ENCODE measurements at regions not wholly inside any gene's neighbourhood (a gene's known extent, or its start where the extent isn't known, plus 50 kb on each side); places are given as distances from the start of the nearest gene placed in this dataset.

- TF ChIP-seq CTCF (IDR thresholded peaks at IDR 0.05; ENCODE audit: borderline replicate concordance, extremely low read depth, low read length, poor library complexity, severe bottlenecking) (no peak), EZH2 (IDR thresholded peaks at IDR 0.05; ENCODE audit: borderline replicate concordance, low read depth, low read length, severe bottlenecking) (no peak)
These were observed 191.9 kb upstream of the NUDT6 start for GRCh38 chr4:123114084-123114914.
